Trophoblast cell (in vitro differentiated cells and primary cell): ENCODE measurements at regions not wholly inside any gene's neighbourhood (a gene's known extent, or its start where the extent isn't known, plus 50 kb on each side); places are given as distances from the start of the nearest gene placed in this dataset.

ENCODE experiments used
- DNase-seq, 2 donors: peaks; one replicate each; pipeline ENCODE4 v3.0.0-alpha.2; 2016
- H2AFZ ChIP-seq: 2 replicates; pipeline ENCODE4 v1.6.1; 2013; ENCODE audit warnings: low read length, moderate library complexity, mild to moderate bottlenecking; ENCODE audit not compliant: insufficient read depth, poor library complexity
- H2AK5ac ChIP-seq: 2 replicates; pipeline ENCODE4 v1.6.1; 2013; ENCODE audit warnings: mild to moderate bottlenecking, low read length
- H2BK120ac ChIP-seq: 2 replicates; pipeline ENCODE4 v1.6.1; 2013; ENCODE audit warnings: low read length, mild to moderate bottlenecking, moderate library complexity; ENCODE audit not compliant: insufficient read depth, poor library complexity
- H2BK12ac ChIP-seq: 2 replicates; pipeline ENCODE4 v1.6.1; 2013; ENCODE audit warnings: mild to moderate bottlenecking, low read length, moderate library complexity
- H2BK5ac ChIP-seq: 2 replicates; pipeline ENCODE4 v1.6.1; 2013; ENCODE audit warnings: low read length, low read depth, moderate library complexity, mild to moderate bottlenecking; ENCODE audit not compliant: poor library complexity
- H3K14ac ChIP-seq: 2 replicates; pipeline ENCODE4 v1.6.1; 2013; ENCODE audit warnings: mild to moderate bottlenecking, low read length
- H3K18ac ChIP-seq: 2 replicates; pipeline ENCODE4 v1.6.1; 2013; ENCODE audit warnings: mild to moderate bottlenecking, low read length
- H3K23ac ChIP-seq: 2 replicates; pipeline ENCODE4 v1.6.1; 2013; ENCODE audit warnings: low read length
- H3K27ac ChIP-seq: 2 replicates; pipeline ENCODE4 v1.5.1; 2013; ENCODE audit warnings: low read depth, mild to moderate bottlenecking, inconsistent platforms, low read length, moderate library complexity
- H3K27me3 ChIP-seq: 2 replicates; pipeline ENCODE4 v1.6.1; 2013; ENCODE audit warnings: inconsistent platforms, mild to moderate bottlenecking, low read length, moderate library complexity; ENCODE audit not compliant: insufficient read depth
- H3K36me3 ChIP-seq, 2 experiments: 1 replicate in 1 of 2; 2 replicates in 1 of 2; pipeline ENCODE4 v1.6.1; 2013; ENCODE audit warnings: low read length in 2 of 2, mild to moderate bottlenecking in 2 of 2, moderate library complexity in 1 of 2; ENCODE audit not compliant: insufficient read depth in 2 of 2, control insufficient read depth in 1 of 2
- H3K4ac ChIP-seq: 2 replicates; pipeline ENCODE4 v1.6.1; 2013; ENCODE audit warnings: low read depth, mild to moderate bottlenecking, low read length, moderate library complexity
- H3K4me1 ChIP-seq, 2 experiments: 1 replicate in 1 of 2; 2 replicates in 1 of 2; pipeline ENCODE4 v1.6.1; 2013; ENCODE audit warnings: low read length in 2 of 2, mild to moderate bottlenecking in 2 of 2, moderate library complexity in 1 of 2; ENCODE audit not compliant: insufficient read depth in 2 of 2, control insufficient read depth in 1 of 2
- H3K4me2 ChIP-seq: 2 replicates; pipeline ENCODE4 v1.6.1; 2013; ENCODE audit warnings: inconsistent platforms, mild to moderate bottlenecking, low read length, moderate library complexity
- H3K4me3 ChIP-seq: 2 replicates; pipeline ENCODE4 v1.5.1; 2013; ENCODE audit warnings: mild to moderate bottlenecking, low read depth, low read length, inconsistent platforms
- H3K79me1 ChIP-seq: one replicate; pipeline ENCODE4 v1.6.1; 2013; ENCODE audit warnings: low read length
- H3K79me2 ChIP-seq: 2 replicates; pipeline ENCODE4 v1.6.1; 2013; ENCODE audit warnings: low read length, mild to moderate bottlenecking; ENCODE audit not compliant: control insufficient read depth, insufficient read depth, poor library complexity
- H3K9ac ChIP-seq: 2 replicates; pipeline ENCODE4 v1.6.1; 2013; ENCODE audit warnings: mild to moderate bottlenecking, low read length
- H3K9me3 ChIP-seq: 2 replicates; pipeline ENCODE4 v1.6.1; 2013; ENCODE audit warnings: low read depth, mild to moderate bottlenecking, control low read depth, inconsistent platforms, low read length; ENCODE audit not compliant: insufficient read depth
- H4K12ac ChIP-seq: 2 replicates; pipeline ENCODE4 v1.6.1; 2013; ENCODE audit warnings: low read depth, mild to moderate bottlenecking, low read length, moderate library complexity
- H4K8ac ChIP-seq: 2 replicates; pipeline ENCODE4 v1.6.1; 2013; ENCODE audit warnings: low read depth, mild to moderate bottlenecking, low read length, moderate library complexity
- H4K91ac ChIP-seq: one replicate; pipeline ENCODE4 v1.6.1; 2013; ENCODE audit warnings: low read depth, mild to moderate bottlenecking, low read length, moderate library complexity
- WGBS: extraction: QIAGEN DNeasy Blood & Tissue Kit; methylation state at CpG from one replicate; pipeline ENCODE4 v1.1.7; 2013; ENCODE audit warnings: missing lambda C conversion rate; ENCODE audit not compliant: insufficient read length, insufficient coverage; ENCODE audit errors: extremely low coverage; 5-methylcytosine and 5-hydroxymethylcytosine counted together

DNA sequence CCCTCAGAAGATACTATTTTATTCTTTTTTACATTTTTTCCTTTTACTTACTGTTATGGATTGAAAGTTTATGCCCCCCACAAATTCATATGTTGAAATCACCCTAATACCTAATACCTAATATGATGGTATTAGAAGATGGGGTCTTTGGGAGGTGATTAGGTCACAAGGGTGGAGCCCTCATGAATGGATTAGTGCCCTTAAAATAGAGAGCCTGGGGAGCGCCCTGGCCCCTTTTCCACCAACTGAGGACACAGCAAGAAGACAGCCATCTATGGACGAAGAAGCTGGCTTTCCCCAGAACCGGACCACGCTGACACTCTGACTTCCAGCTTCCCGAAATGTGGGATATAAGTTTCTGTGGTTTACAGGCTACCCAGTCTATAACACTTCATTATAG, 58.6 kb upstream of the FAT1 start:
- H3K18ac ChIP-seq, result no peak overlapping the region
- H4K12ac ChIP-seq, result no peak overlapping the region
- H2BK5ac ChIP-seq, result no peak overlapping the region
- no peak overlapping the region for H3K4me3 ChIP-seq
- H3K36me3 ChIP-seq, result no peaks in the 10 kb centered on the region
- H3K4me2 ChIP-seq, result no peak overlapping the region
- DNase-seq, result no peak
- no peaks in the 10 kb centered on the region for H3K4me1 ChIP-seq
- no peak overlapping the region for H3K23ac ChIP-seq
- no peak overlapping the region for H3K27ac ChIP-seq
- no peak overlapping the region for H4K91ac ChIP-seq
- H3K9me3 ChIP-seq, result no peaks in the 10 kb centered on the region
- no peak overlapping the region for H4K8ac ChIP-seq
- H3K9ac ChIP-seq, result no peak overlapping the region
- H2AFZ ChIP-seq, result no peak overlapping the region
- no peak overlapping the region for H2BK120ac ChIP-seq
- H3K79me1 ChIP-seq, result no peaks in the 10 kb centered on the region
- H3K4ac ChIP-seq, result no peak overlapping the region
- H2AK5ac ChIP-seq, result no peak overlapping the region
- H3K27me3 ChIP-seq, result no peaks in the 10 kb centered on the region
- H3K14ac ChIP-seq, result no peak overlapping the region
- no peaks in the 10 kb centered on the region for H3K79me2 ChIP-seq
- no peak overlapping the region for H2BK12ac ChIP-seq
- WGBS, result no CpG with 5 or more reads among the region's 5 CpGs

DNA sequence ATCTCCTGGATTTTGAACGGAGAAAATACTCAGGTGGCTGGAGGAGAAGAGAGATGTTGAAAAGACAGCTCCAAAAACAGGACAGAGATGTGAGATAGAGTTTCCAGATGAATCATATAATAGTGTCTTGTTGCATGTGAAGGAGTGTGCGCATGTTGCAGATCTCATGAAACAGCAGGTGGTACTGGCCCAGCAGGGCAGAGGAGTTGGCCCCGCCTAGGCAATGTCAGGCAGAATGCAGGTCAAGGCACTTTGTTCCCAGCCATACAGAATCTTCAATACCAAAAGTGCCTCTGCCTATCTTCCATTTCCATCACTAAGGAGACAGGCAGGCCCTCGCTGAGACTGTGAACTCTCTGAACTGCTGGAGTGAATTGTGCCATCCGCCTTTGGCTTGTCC, 63.9 kb upstream of the FAT1 start:
- H2BK5ac ChIP-seq, result no peak overlapping the region
- H3K4me1 ChIP-seq, result no peaks in the 10 kb centered on the region
- H4K8ac ChIP-seq, result no peak overlapping the region
- no peak overlapping the region for H2BK120ac ChIP-seq
- H3K79me1 ChIP-seq, result no peaks in the 10 kb centered on the region
- peak in 1 of 2 donors; percentile 7 for DNase-seq
- no peak overlapping the region for H3K27ac ChIP-seq
- H3K4ac ChIP-seq, result no peak overlapping the region
- H3K79me2 ChIP-seq, result no peaks in the 10 kb centered on the region
- H3K4me2 ChIP-seq, result no peak overlapping the region
- H3K9ac ChIP-seq, result no peak overlapping the region
- no CpG with 5 or more reads among the region's 5 CpGs for WGBS
- no peak overlapping the region for H2AFZ ChIP-seq
- H3K9me3 ChIP-seq, result no peaks in the 10 kb centered on the region
- no peak overlapping the region for H2AK5ac ChIP-seq
- H3K14ac ChIP-seq, result no peak overlapping the region
- H3K36me3 ChIP-seq, result no peaks in the 10 kb centered on the region
- H4K91ac ChIP-seq, result no peak overlapping the region
- H3K27me3 ChIP-seq, result no peaks in the 10 kb centered on the region
- H2BK12ac ChIP-seq, result no peak overlapping the region
- H3K23ac ChIP-seq, result no peak overlapping the region
- H4K12ac ChIP-seq, result no peak overlapping the region
- no peak overlapping the region for H3K4me3 ChIP-seq
- H3K18ac ChIP-seq, result no peak overlapping the region

DNA sequence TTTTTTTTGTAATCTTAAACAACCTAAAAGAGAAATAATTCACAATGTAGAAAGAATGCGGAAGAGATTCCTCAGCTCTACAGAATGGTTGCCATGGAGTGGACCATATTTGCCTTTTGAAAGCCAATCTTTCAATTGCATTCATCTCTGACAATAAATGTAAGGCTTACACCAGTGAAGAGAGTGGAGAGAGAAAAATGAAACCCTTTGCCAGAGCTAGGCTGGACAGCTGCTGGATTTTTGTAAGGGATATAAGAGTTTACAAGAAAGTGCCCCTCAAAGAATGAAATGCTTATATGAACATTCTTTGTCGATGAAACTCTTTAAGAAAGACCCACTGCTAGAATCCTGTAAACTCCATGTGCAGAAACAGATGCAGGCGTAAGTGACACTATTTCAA, 66.0 kb upstream of the FAT1 start:
- no peak overlapping the region for H2BK120ac ChIP-seq
- no peak overlapping the region for H3K27ac ChIP-seq

DNA sequence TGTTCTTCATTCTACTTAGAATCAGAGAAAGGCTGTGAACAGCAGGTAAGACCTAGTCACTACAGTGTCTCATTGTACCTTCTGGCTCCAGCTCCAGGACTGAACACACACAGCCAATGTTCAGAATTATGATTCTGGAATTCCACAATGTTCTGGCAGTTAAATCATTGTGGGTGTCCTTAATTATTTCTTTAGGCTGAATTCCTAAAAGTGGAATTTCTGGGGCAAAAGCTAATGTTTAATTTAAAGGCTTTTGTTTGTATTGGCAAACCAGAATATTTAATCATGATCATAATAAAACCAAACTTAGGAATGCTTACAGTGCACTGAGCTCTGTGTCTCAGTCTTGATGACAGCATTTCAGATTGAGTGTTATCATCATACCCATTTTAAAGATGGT, 67.0 kb upstream of the FAT1 start:
- no peak overlapping the region for H2BK5ac ChIP-seq
- no peak for DNase-seq
- H3K14ac ChIP-seq, result no peak overlapping the region
- no peaks in the 10 kb centered on the region for H3K79me1 ChIP-seq
- no peak overlapping the region for H3K23ac ChIP-seq
- no peak overlapping the region for H4K91ac ChIP-seq
- no peaks in the 10 kb centered on the region for H3K36me3 ChIP-seq
- H3K9ac ChIP-seq, result no peak overlapping the region
- H2BK12ac ChIP-seq, result no peak overlapping the region
- H3K18ac ChIP-seq, result no peak overlapping the region
- no peaks in the 10 kb centered on the region for H3K4me1 ChIP-seq
- no peak overlapping the region for H3K4me2 ChIP-seq
- no peak overlapping the region for H4K12ac ChIP-seq
- H3K79me2 ChIP-seq, result no peaks in the 10 kb centered on the region
- no peak overlapping the region for H3K4ac ChIP-seq
- no peak overlapping the region for H2BK120ac ChIP-seq
- no peak overlapping the region for H4K8ac ChIP-seq
- no peaks in the 10 kb centered on the region for H3K27me3 ChIP-seq
- no peaks in the 10 kb centered on the region for H3K9me3 ChIP-seq
- no peak overlapping the region for H3K27ac ChIP-seq
- no peak overlapping the region for H2AK5ac ChIP-seq
- H2AFZ ChIP-seq, result no peak overlapping the region
- no peak overlapping the region for H3K4me3 ChIP-seq

More for the DNA sequence above, 66.0 kb upstream of the FAT1 start:
- Histone ChIP-seq H3K4me2 (no peak overlapping the region), H3K9me3 (no peaks in the 10 kb centered on the region), H4K91ac (no peak overlapping the region), H3K4me1 (no peaks in the 10 kb centered on the region), H3K23ac (no peak overlapping the region), H2BK5ac (no peak overlapping the region), H3K4ac (no peak overlapping the region), H3K79me2 (no peaks in the 10 kb centered on the region), H3K14ac (no peak overlapping the region), H4K8ac (no peak overlapping the region), H3K79me1 (no peaks in the 10 kb centered on the region), H2AFZ (no peak overlapping the region), H3K36me3 (no peaks in the 10 kb centered on the region), H3K9ac (no peak overlapping the region), H3K27me3 (no peaks in the 10 kb centered on the region), H3K4me3 (no peak overlapping the region), H3K18ac (no peak overlapping the region), H4K12ac (no peak overlapping the region), H2BK12ac (no peak overlapping the region), H2AK5ac (no peak overlapping the region)
- no CpG with 5 or more reads among the region's 3 CpGs for WGBS
- no peak for DNase-seq
